Ishikawa (cell line): ENCODE measurements at regions not wholly inside any gene's neighbourhood (a gene's known extent, or its start where the extent isn't known, plus 50 kb on each side); places are given as distances from the start of the nearest gene placed in this dataset.

Experiments used
- CEBPB ChIP-seq: IDR thresholded peaks from 2 replicates; pipeline ENCODE4 v1.6.1; 2012
- CREB1 ChIP-seq: IDR thresholded peaks from 2 replicates; pipeline ENCODE4 v1.6.1; 2012; ENCODE audit warnings: low read depth
- EGR1 ChIP-seq: IDR thresholded peaks from 2 replicates; pipeline ENCODE4 v1.6.1; 2012
- EP300 ChIP-seq: IDR thresholded peaks from 2 replicates; pipeline ENCODE4 v1.6.1; 2012; ENCODE audit warnings: borderline replicate concordance
- FOXM1 ChIP-seq: IDR thresholded peaks from 2 replicates; pipeline ENCODE4 v1.6.1; 2012; ENCODE audit warnings: low read depth, borderline replicate concordance
- NFIC ChIP-seq: IDR thresholded peaks from 2 replicates; pipeline ENCODE4 v1.6.1; 2012
- RAD21 ChIP-seq: IDR thresholded peaks from 2 replicates; pipeline ENCODE4 v1.6.1; 2012; ENCODE audit warnings: low read depth
- TAF1 ChIP-seq: IDR thresholded peaks from 2 replicates; pipeline ENCODE4 v1.6.1; 2012; ENCODE audit warnings: low read depth, mild to moderate bottlenecking
- TCF12 ChIP-seq: IDR thresholded peaks from 2 replicates; pipeline ENCODE4 v1.6.1; 2012; ENCODE audit warnings: low read depth
- TEAD4 ChIP-seq: IDR thresholded peaks from 2 replicates; pipeline ENCODE4 v1.6.1; 2012
- USF1 ChIP-seq: IDR thresholded peaks from 2 replicates; pipeline ENCODE4 v1.6.1; 2012
- YY1 ChIP-seq: IDR thresholded peaks from 2 replicates; pipeline ENCODE4 v1.6.1; 2012; ENCODE audit warnings: low read depth
- ZBTB7A ChIP-seq: IDR thresholded peaks from 2 replicates; pipeline ENCODE4 v1.6.1; 2012; ENCODE audit warnings: low read depth
- TF ChIP-seq, protein P1 (sequence below): IDR thresholded peaks from 2 replicates; pipeline ENCODE4 v1.6.1; 2012
- TF ChIP-seq, protein P2 (sequence below): IDR thresholded peaks from 2 replicates; pipeline ENCODE4 v1.6.1; 2012; ENCODE audit warnings: low read depth, mild to moderate bottlenecking

GRCh38 chr1:106814418-106814817 lies 242.1 kb upstream of the PRMT6 start:
- TF ChIP-seq CEBPB (no peak), CREB1 (no peak), EP300 (no peak), EGR1 (no peak), RAD21 (no peak), USF1 (no peak)
- TF ChIP-seq, protein P1, sequence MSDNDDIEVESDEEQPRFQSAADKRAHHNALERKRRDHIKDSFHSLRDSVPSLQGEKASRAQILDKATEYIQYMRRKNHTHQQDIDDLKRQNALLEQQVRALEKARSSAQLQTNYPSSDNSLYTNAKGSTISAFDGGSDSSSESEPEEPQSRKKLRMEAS: no peak

- TF ChIP-seq RAD21 (no peak), CREB1 (no peak), TEAD4 (no peak), YY1 (no peak), CEBPB (no peak), TAF1 (no peak), EGR1 (no peak), NFIC (no peak), USF1 (no peak)
Observed at GRCh38 chr1:106817575-106817974, 238.9 kb upstream of the PRMT6 start.

DNA sequence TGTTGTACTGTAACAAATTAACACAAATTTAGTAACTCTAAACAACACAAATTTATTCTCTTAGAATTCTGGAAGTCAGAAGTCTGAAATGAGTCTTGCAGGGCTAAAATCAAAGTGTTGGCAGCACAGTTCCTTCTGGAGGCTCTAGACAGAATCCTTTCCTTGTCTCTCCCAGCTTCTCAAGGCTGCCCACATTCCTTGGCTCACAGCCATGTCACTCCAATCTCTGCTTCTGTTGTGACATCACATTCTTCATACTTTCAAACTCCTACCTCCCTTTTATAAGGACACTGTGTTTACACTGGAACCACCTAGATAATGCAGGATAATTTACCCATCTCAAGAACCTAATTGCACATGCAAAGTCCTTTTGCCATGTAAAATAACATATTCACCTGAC lies 225.0 kb upstream of the PRMT6 start:
- TF ChIP-seq NFIC: peak; percentile 52
- no peak for TF ChIP-seq EGR1
- 0 out of 2 replicates have a peak, but pooled peaks have one; percentile 70 for TF ChIP-seq TEAD4

DNA sequence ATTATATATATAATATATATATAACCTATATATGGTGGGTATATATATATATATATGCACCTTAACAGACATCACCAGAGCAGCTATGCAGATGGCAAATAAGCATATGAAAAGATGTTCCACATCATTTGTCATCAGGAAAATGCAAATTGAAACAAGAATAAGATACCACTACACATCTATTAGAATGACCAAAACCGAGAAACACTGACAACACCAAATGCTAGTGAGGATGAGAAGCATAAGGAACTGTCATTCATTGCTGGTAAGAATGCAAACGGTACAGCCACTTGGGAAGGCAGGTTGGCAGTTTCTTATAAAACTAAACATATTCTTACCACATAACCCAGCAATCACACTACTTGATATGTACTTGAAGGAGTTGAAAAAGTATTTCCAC lies 219.8 kb upstream of the PRMT6 start:
- TF ChIP-seq TCF12: no peak
- TF ChIP-seq TEAD4: no peak
- TF ChIP-seq EP300: no peak
- TF ChIP-seq ZBTB7A: no peak
- no peak for TF ChIP-seq FOXM1
- no peak for TF ChIP-seq YY1
- no peak for TF ChIP-seq CREB1
- no peak for TF ChIP-seq EGR1
- TF ChIP-seq CEBPB: no peak
- TF ChIP-seq NFIC: no peak
- no peak for TF ChIP-seq TAF1
- TF ChIP-seq, protein P1: no peak
- TF ChIP-seq, protein P2, sequence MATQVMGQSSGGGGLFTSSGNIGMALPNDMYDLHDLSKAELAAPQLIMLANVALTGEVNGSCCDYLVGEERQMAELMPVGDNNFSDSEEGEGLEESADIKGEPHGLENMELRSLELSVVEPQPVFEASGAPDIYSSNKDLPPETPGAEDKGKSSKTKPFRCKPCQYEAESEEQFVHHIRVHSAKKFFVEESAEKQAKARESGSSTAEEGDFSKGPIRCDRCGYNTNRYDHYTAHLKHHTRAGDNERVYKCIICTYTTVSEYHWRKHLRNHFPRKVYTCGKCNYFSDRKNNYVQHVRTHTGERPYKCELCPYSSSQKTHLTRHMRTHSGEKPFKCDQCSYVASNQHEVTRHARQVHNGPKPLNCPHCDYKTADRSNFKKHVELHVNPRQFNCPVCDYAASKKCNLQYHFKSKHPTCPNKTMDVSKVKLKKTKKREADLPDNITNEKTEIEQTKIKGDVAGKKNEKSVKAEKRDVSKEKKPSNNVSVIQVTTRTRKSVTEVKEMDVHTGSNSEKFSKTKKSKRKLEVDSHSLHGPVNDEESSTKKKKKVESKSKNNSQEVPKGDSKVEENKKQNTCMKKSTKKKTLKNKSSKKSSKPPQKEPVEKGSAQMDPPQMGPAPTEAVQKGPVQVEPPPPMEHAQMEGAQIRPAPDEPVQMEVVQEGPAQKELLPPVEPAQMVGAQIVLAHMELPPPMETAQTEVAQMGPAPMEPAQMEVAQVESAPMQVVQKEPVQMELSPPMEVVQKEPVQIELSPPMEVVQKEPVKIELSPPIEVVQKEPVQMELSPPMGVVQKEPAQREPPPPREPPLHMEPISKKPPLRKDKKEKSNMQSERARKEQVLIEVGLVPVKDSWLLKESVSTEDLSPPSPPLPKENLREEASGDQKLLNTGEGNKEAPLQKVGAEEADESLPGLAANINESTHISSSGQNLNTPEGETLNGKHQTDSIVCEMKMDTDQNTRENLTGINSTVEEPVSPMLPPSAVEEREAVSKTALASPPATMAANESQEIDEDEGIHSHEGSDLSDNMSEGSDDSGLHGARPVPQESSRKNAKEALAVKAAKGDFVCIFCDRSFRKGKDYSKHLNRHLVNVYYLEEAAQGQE: no peak
- TF ChIP-seq USF1: no peak
- no peak for TF ChIP-seq RAD21

DNA sequence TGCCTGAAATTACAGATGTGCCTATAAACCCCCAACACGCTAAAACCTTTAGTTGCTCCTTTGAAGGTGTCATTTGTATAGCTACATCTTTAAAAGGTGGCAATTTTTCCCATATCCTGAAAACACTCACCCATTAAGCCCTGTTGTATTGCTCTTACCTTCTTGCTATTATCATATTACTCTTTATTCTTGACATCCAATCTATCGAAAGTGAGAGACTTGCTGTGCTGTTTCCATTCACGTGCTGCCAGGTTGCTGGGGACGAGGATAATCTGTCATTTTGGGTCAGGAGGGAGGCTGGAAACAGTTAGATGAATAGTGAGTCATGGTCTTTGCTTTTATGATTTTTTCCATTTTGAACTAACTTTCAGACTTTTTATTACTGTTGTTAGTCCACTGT lies 213.0 kb upstream of the PRMT6 start:
- TF ChIP-seq CEBPB (no peak), NFIC (no peak), ZBTB7A (no peak), TAF1 (no peak), CREB1 (no peak), TCF12 (no peak), FOXM1 (no peak), EP300 (no peak), USF1 (no peak), YY1 (no peak), EGR1 (no peak)
- TF ChIP-seq, protein P1: no peak
- TF ChIP-seq, protein P2: no peak

DNA sequence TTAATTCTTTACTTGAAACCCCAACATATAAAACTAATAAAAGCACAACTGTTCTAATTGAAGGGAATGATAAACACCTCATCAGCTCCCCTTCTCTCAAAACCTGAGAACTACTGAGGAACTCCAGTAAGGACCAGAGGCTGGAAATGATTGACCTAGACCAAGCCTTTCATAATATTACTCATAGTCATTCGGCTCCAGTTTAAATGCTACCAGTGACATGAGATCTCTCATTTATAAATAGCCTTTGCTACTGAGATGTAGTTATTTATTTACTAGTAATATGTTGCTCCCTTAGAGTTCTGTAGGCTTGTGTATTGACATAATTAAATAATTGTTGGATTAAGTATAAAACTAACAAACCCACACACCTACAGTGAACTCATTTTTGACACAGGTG lies 209.8 kb upstream of the PRMT6 start:
- TF ChIP-seq NFIC (no peak), CREB1 (no peak), TCF12 (no peak), FOXM1 (no peak), RAD21 (no peak), ZBTB7A (no peak)
- TF ChIP-seq, protein P2: no peak
